ENCODE measurements at regions not wholly inside any gene's neighbourhood (a gene's known extent, or its start where the extent isn't known, plus 50 kb on each side); places are given as distances from the start of the nearest gene placed in this dataset.

DNA sequence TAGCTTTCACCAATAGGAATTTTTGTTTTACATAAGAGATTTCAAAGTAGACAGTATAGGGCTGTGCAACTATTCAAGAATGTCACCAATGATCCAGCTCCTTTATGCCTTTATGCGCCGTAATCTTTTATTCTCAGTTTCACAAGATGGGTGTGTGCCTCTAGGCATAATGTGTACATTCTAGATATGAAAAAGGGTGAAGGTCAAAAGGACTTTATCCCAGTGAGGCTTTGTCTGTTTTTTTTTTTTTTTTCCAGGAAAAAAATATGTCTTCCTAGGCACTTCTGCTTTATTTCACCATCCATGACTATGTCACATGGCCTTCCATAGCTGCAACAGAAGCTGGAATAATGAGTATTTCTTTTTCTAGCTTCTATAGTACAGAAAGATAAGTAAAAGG is 142.3 kb upstream of the IGF1 start:
- no peak overlapping the region for H3K27ac ChIP-seq (ENCODE audit: low read depth, low read length)
- no peaks in the 10 kb centered on the region for H3K36me3 ChIP-seq (ENCODE audit: insufficient read depth, low read length)
- H3K4me3 ChIP-seq (ENCODE audit: low read depth in 1 of 2, low read length in 2 of 2), result no peak overlapping the region
- no peaks in the 10 kb centered on the region for H3K4me1 ChIP-seq (ENCODE audit: insufficient read depth, low read length)
- H3K9me3 ChIP-seq (ENCODE audit: low read length), result no peaks in the 10 kb centered on the region
- no peak overlapping the region for H3K9ac ChIP-seq (ENCODE audit: low read length)
- no peaks in the 10 kb centered on the region for H3K27me3 ChIP-seq (ENCODE audit: control insufficient read depth in 1 of 2, insufficient read depth in 2 of 2, low read length in 2 of 2)

DNA sequence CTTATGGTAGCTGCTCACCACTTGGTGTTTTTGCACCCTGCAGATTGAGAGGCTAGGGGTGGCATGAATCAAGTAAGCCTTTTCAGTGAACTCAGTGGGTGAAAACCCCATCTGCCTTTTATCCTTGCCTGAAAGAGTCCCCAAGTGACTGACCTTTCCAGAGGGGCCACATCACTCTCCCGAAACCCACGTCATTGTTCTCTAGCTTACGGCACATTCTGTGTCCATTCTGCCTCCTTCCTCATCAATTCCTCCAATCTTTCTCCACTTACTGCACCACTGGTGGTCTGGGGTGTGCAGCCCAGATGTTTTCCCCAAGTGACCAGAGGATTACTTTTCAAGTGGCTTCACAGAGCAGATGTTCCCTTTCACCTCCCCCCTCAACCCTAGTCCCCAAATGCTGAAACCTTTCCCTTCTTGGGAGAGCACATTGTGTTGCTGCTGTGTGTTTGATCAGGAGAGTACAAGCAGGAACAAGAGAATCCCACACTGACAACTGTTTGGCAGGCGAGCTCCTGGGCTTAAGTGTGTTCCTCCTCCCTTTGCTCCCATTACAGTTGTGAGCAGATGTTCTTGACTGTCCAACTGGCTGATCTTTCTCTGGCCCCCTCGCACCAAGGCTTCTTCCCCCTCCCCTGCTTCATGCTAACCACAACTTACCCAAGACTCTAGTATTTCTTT is 138.0 kb upstream of the IGF1 start:
- no peaks in the 10 kb centered on the region for H3K4me1 ChIP-seq (ENCODE audit: insufficient read depth, low read length)
- no peaks in the 10 kb centered on the region for H3K9me3 ChIP-seq (ENCODE audit: low read length)
- no peaks in the 10 kb centered on the region for H3K36me3 ChIP-seq (ENCODE audit: insufficient read depth, low read length)
- H3K4me3 ChIP-seq (ENCODE audit: low read depth in 1 of 2, low read length in 2 of 2), result no peak overlapping the region
- no peak overlapping the region for H3K27ac ChIP-seq (ENCODE audit: low read depth, low read length)
- H3K9ac ChIP-seq (ENCODE audit: low read length), result no peak overlapping the region
- H3K27me3 ChIP-seq (ENCODE audit: control insufficient read depth in 1 of 2, insufficient read depth in 2 of 2, low read length in 2 of 2), result no peaks in the 10 kb centered on the region

DNA sequence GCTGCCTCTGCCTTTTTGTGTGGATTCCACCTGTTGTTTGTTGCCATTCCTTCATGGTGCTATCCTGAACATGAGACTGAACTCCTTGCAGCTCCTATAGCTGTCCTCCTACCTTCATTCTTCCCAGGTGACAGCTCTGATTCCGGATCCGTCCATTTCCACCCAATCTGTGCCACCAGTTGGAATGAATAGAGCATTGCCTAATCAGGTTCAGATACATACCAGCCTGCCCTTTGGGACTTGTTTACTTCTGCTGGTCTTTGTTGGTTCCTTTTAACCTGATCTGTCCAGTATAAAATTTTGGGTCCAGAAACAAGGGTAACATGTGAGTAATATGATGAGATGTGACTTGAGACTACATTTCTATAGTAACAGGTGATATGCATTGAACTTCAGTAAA is 136.3 kb upstream of the IGF1 start:
- H3K4me1 ChIP-seq (ENCODE audit: insufficient read depth, low read length), result no peaks in the 10 kb centered on the region
- H3K27me3 ChIP-seq (ENCODE audit: control insufficient read depth in 1 of 2, insufficient read depth in 2 of 2, low read length in 2 of 2), result no peaks in the 10 kb centered on the region
- H3K9ac ChIP-seq (ENCODE audit: low read length), result no peak overlapping the region
- no peak overlapping the region for H3K27ac ChIP-seq (ENCODE audit: low read depth, low read length)
- no peaks in the 10 kb centered on the region for H3K9me3 ChIP-seq (ENCODE audit: low read length)
- H3K36me3 ChIP-seq (ENCODE audit: insufficient read depth, low read length), result no peaks in the 10 kb centered on the region
- no peak overlapping the region for H3K4me3 ChIP-seq (ENCODE audit: low read depth in 1 of 2, low read length in 2 of 2)

DNA sequence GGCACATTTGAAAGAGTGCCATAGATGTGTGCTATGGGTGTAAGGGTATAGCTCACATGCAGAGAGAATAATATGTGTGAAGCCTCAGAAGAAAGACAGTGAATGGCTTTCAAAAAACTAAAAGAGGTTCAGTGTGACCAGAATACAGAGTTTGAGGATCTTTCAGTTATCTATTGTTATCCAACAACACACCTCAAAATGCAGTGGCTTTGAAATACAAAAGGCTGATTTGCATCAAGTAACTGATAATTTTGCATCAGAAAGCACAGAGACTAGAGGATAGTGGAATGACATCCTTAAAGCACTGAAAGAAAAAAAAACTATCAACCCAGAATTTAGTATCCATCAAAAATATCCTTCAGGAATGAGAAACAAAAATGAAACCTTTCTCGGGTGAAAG is 131.6 kb upstream of the IGF1 start:
- no peak overlapping the region for H3K9ac ChIP-seq (ENCODE audit: low read length)
- H3K36me3 ChIP-seq (ENCODE audit: insufficient read depth, low read length), result no peaks in the 10 kb centered on the region
- no peaks in the 10 kb centered on the region for H3K9me3 ChIP-seq (ENCODE audit: low read length)
- no peaks in the 10 kb centered on the region for H3K4me1 ChIP-seq (ENCODE audit: insufficient read depth, low read length)
- no peak overlapping the region for H3K4me3 ChIP-seq (ENCODE audit: low read depth in 1 of 2, low read length in 2 of 2)
- no peaks in the 10 kb centered on the region for H3K27me3 ChIP-seq (ENCODE audit: control insufficient read depth in 1 of 2, insufficient read depth in 2 of 2, low read length in 2 of 2)
- no peak overlapping the region for H3K27ac ChIP-seq (ENCODE audit: low read depth, low read length)

DNA sequence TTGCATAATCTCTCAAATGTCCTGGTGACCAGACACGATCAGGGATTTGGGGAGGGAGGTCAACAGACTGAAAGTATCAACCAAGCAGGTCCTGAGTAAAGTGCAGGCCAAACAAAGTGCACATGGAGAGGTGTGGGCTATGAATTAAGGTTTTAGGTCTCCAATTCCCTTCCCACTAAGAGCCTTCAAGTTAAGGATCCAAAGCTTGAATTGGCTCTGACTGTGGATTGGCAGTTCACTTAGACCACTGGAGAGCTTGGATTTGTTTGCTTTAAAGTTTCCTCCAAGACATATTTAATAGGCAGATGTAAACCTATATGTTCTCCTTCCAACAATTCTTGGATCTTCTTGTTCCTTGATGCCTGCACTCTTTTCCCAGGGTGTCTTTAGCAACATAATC is 129.6 kb upstream of the IGF1 start:
- no peak overlapping the region for H3K4me3 ChIP-seq (ENCODE audit: low read depth in 1 of 2, low read length in 2 of 2)
- H3K27ac ChIP-seq (ENCODE audit: low read depth, low read length), result no peak overlapping the region
- H3K4me1 ChIP-seq (ENCODE audit: insufficient read depth, low read length), result no peaks in the 10 kb centered on the region
- no peaks in the 10 kb centered on the region for H3K27me3 ChIP-seq (ENCODE audit: control insufficient read depth in 1 of 2, insufficient read depth in 2 of 2, low read length in 2 of 2)
- H3K36me3 ChIP-seq (ENCODE audit: insufficient read depth, low read length), result no peaks in the 10 kb centered on the region
- H3K9me3 ChIP-seq (ENCODE audit: low read length), result no peaks in the 10 kb centered on the region
- no peak overlapping the region for H3K9ac ChIP-seq (ENCODE audit: low read length)

DNA sequence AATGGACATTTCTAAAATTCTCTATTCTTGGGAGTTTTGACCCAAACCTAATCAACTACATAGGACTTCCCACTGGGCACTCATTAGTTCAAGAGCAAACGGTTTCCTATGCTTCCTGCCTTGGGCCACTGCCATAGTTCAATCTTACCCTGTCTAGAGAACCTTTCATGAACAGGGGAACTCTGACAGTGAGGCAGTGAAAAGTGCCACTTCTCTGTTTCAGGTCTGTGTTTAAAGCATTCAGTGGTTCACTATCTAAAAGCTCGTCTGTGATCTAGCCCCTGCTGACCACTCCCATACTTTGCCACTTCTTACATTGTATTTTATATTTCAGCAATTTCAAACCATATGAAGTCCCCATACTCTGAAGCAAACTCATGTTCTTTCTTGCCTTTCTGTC is 122.7 kb upstream of the IGF1 start:
- H3K36me3 ChIP-seq (ENCODE audit: insufficient read depth, low read length), result no peaks in the 10 kb centered on the region
- H3K9me3 ChIP-seq (ENCODE audit: low read length), result no peaks in the 10 kb centered on the region
- H3K4me3 ChIP-seq (ENCODE audit: low read depth in 1 of 2, low read length in 2 of 2), result no peak overlapping the region
- no peaks in the 10 kb centered on the region for H3K4me1 ChIP-seq (ENCODE audit: insufficient read depth, low read length)
- no peak overlapping the region for H3K27ac ChIP-seq (ENCODE audit: low read depth, low read length)
- no peak overlapping the region for H3K9ac ChIP-seq (ENCODE audit: low read length)
- no peaks in the 10 kb centered on the region for H3K27me3 ChIP-seq (ENCODE audit: control insufficient read depth in 1 of 2, insufficient read depth in 2 of 2, low read length in 2 of 2)

DNA sequence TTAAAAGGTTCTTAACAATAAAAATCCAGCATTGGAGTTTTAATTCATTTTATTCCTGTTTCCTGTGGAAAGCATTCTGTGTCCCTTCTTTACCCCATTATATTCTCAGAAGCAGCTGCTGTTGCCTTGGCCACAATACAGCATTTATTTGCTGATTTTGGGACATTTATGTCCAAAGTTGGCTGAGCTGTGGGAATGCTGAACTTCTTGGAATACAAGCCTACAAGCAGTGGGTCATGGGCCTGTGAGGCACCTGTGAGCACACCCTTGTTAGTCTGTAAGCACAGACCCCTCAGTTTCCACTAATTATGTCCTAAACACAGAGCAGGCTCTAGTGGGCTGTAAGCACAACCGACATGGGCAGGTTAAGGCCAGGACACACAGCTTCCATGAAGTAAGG is 122.2 kb upstream of the IGF1 start:
- H3K27ac ChIP-seq (ENCODE audit: low read depth, low read length), result no peak overlapping the region
- no peaks in the 10 kb centered on the region for H3K9me3 ChIP-seq (ENCODE audit: low read length)
- H3K4me3 ChIP-seq (ENCODE audit: low read depth in 1 of 2, low read length in 2 of 2), result no peak overlapping the region
- no peaks in the 10 kb centered on the region for H3K4me1 ChIP-seq (ENCODE audit: insufficient read depth, low read length)
- no peak overlapping the region for H3K9ac ChIP-seq (ENCODE audit: low read length)
- H3K27me3 ChIP-seq (ENCODE audit: control insufficient read depth in 1 of 2, insufficient read depth in 2 of 2, low read length in 2 of 2), result no peaks in the 10 kb centered on the region
- H3K36me3 ChIP-seq (ENCODE audit: insufficient read depth, low read length), result no peaks in the 10 kb centered on the region

DNA sequence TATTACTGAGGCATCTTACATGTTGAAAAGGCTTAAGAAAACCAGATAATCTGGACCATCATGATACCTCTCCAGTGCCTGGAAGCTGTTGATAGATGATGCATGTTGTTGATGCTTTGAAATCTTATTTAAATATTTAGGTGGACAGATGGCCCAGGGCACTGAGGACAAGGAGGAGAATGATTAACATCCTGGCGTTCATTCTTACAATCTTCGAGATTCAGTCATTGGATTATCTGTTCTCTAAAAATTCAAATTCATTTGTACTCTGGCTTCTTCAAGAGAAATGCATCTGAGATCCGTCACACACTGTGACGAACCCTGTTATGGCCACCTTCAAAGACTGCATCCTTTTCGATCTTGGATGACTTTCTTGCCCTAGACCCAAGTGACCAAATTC is 121.3 kb upstream of the IGF1 start:
- H3K9ac ChIP-seq (ENCODE audit: low read length), result no peak overlapping the region

DNA sequence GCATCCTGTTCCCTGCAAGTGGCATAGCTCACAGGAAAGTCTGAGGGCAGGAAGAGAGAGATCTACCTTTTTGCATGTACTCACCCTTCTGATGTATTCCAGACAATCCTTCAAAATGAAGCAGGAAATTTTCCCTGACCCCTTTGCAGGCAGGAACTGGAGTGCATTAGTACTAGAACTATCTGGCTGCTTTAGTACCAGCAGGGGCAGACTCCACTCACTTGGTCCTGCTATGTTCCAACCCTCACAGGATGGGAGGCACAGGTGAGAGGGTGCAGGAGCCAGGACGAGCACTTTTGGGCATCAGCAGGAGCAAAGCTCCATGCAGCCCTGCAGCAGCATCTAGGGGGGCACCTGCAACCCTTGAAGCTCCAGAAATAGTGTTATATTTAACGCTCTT is 116.3 kb upstream of the IGF1 start:
- Histone ChIP-seq H3K27me3 (ENCODE audit: control insufficient read depth in 1 of 2, insufficient read depth in 2 of 2, low read length in 2 of 2) (no peaks in the 10 kb centered on the region), H3K4me1 (ENCODE audit: insufficient read depth, low read length) (no peaks in the 10 kb centered on the region), H3K36me3 (ENCODE audit: insufficient read depth, low read length) (no peaks in the 10 kb centered on the region), H3K9me3 (ENCODE audit: low read length) (no peaks in the 10 kb centered on the region), H3K27ac (ENCODE audit: low read depth, low read length) (no peak overlapping the region), H3K9ac (ENCODE audit: low read length) (no peak overlapping the region), H3K4me3 (ENCODE audit: low read depth in 1 of 2, low read length in 2 of 2) (no peak overlapping the region)

More for the DNA sequence above, 121.3 kb upstream of the IGF1 start:
- Histone ChIP-seq H3K27ac (ENCODE audit: low read depth, low read length) (no peak overlapping the region), H3K27me3 (ENCODE audit: control insufficient read depth in 1 of 2, insufficient read depth in 2 of 2, low read length in 2 of 2) (no peaks in the 10 kb centered on the region), H3K9me3 (ENCODE audit: low read length) (no peaks in the 10 kb centered on the region), H3K36me3 (ENCODE audit: insufficient read depth, low read length) (no peaks in the 10 kb centered on the region), H3K4me1 (ENCODE audit: insufficient read depth, low read length) (no peaks in the 10 kb centered on the region), H3K4me3 (ENCODE audit: low read depth in 1 of 2, low read length in 2 of 2) (no peak overlapping the region)

DNA sequence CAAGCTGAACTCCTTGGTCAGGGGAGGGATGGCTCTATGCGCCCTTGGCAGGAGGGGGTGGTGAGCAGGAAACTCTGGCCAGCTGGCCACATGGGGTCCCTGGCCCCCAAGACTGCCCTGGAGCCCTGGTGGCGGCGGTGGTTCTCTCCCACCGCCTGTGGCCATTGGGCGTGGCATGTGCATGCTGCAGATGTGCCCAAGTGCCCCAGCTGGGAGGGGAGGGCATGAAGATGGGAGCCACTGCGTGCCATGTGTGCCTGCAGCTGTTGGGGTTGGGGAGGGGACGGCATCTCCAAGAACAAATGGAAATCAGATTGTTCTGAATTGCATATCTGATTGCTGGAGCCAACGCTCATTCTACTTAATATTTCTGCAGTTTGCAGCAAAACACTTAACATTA is 115.7 kb upstream of the IGF1 start:
- no peaks in the 10 kb centered on the region for H3K4me1 ChIP-seq (ENCODE audit: insufficient read depth, low read length)
- H3K4me3 ChIP-seq (ENCODE audit: low read depth in 1 of 2, low read length in 2 of 2), result no peak overlapping the region
- H3K27ac ChIP-seq (ENCODE audit: low read depth, low read length), result no peak overlapping the region
- H3K9me3 ChIP-seq (ENCODE audit: low read length), result no peaks in the 10 kb centered on the region
- H3K27me3 ChIP-seq (ENCODE audit: control insufficient read depth in 1 of 2, insufficient read depth in 2 of 2, low read length in 2 of 2), result no peaks in the 10 kb centered on the region
- no peak overlapping the region for H3K9ac ChIP-seq (ENCODE audit: low read length)
- H3K36me3 ChIP-seq (ENCODE audit: insufficient read depth, low read length), result no peaks in the 10 kb centered on the region

DNA sequence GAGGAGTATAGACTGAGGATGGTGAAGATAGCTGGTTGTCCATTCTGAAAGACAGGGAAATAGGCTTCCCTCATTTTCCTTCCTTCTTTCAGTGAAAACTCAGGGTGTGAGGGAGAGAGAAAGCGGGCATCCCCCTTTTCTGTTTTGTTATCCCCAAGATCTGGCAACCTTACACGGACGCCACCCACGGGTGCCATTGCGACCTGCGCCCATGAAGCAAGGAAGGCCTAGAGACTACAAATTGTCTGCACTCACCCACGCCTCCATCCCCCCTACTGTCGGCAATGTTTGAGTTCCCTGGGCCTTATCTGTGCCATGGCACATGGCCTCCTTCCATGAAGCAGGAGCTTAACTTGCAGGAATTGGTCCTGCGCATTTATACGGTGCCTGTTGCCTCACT is 115.0 kb upstream of the IGF1 start:
- Histone ChIP-seq H3K9ac (ENCODE audit: low read length) (no peak overlapping the region), H3K27ac (ENCODE audit: low read depth, low read length) (no peak overlapping the region), H3K4me3 (ENCODE audit: low read depth in 1 of 2, low read length in 2 of 2) (no peak overlapping the region), H3K27me3 (ENCODE audit: control insufficient read depth in 1 of 2, insufficient read depth in 2 of 2, low read length in 2 of 2) (no peaks in the 10 kb centered on the region), H3K4me1 (ENCODE audit: insufficient read depth, low read length) (no peaks in the 10 kb centered on the region), H3K36me3 (ENCODE audit: insufficient read depth, low read length) (no peaks in the 10 kb centered on the region), H3K9me3 (ENCODE audit: low read length) (no peaks in the 10 kb centered on the region)

DNA sequence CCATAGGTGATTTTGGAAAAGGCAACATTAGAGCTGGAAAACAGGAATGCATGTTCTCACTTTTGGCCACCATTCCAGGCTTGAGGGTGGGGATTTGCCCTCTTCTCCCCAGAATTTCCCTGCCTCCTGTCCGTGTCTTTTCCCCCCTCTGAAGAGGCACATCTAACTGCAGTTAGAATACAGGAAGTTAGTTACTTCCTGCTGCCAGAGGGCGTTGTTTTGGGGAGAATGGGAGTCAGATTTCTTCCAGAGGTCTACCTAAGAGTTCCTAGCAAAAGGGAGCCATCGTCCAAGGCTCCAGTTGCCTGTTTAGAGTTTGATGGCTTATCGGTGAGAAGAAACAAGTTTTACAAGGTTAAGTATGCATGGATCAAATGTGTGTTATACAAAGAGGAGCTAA is 112.8 kb upstream of the IGF1 start:
- H3K4me3 ChIP-seq (ENCODE audit: low read depth in 1 of 2, low read length in 2 of 2), result no peak overlapping the region
- no peaks in the 10 kb centered on the region for H3K36me3 ChIP-seq (ENCODE audit: insufficient read depth, low read length)
- H3K9me3 ChIP-seq (ENCODE audit: low read length), result no peaks in the 10 kb centered on the region
- H3K9ac ChIP-seq (ENCODE audit: low read length), result no peak overlapping the region
- no peaks in the 10 kb centered on the region for H3K4me1 ChIP-seq (ENCODE audit: insufficient read depth, low read length)
- no peak overlapping the region for H3K27ac ChIP-seq (ENCODE audit: low read depth, low read length)
- no peaks in the 10 kb centered on the region for H3K27me3 ChIP-seq (ENCODE audit: control insufficient read depth in 1 of 2, insufficient read depth in 2 of 2, low read length in 2 of 2)
